ENCODE measurements at regions not wholly inside any gene's neighbourhood (a gene's known extent, or its start where the extent isn't known, plus 50 kb on each side); places are given as distances from the start of the nearest gene placed in this dataset.

- TF ChIP-seq CTCF (conservative IDR thresholded peaks at IDR 0.05; ENCODE audit: low read depth, low read length) (no peak), EZH2 (IDR thresholded peaks at IDR 0.05; ENCODE audit: borderline replicate concordance, low read depth, low read length, poor library complexity, severe bottlenecking) (no peak)
Observed at GRCh38 chr7:13800694-13801448, 188.6 kb downstream of the ETV1 start.
